Stimulated activated naive CD8-positive, alpha-beta T cell treated with anti-CD3 and anti-CD28 coated beads, Interleukin-15, amount 100 ng/mL, for 72 hours (primary cell): ENCODE measurements at regions not wholly inside any gene's neighbourhood (a gene's known extent, or its start where the extent isn't known, plus 50 kb on each side); places are given as distances from the start of the nearest gene placed in this dataset.

Source experiments
- ATAC-seq: fragments of 150-1000 bp; cut with Tn5 transposase; 2 replicates; pipeline ENCODE4 v1.10.0; 2021; ENCODE audit warnings: mild to moderate bottlenecking, moderate library complexity
- DNase-seq, 2 donors: peaks; one replicate each; pipeline ENCODE4 v3.0.0; 2021 to 2022
- H3K27ac Mint-ChIP-seq, 2 donors: one replicate each; pipeline ENCODE4 v1.8.0; 2022; ENCODE audit warnings: mild to moderate bottlenecking in 2 of 2, mixed read lengths in 2 of 2, moderate library complexity in 2 of 2
- H3K27me3 Mint-ChIP-seq: one replicate; pipeline ENCODE4 v1.8.0; 2022; ENCODE audit warnings: mixed read lengths
- H3K4me1 Mint-ChIP-seq: one replicate; pipeline ENCODE4 v1.8.0; 2022; ENCODE audit warnings: mild to moderate bottlenecking, mixed read lengths
- H3K4me3 Mint-ChIP-seq, 2 donors: one replicate each; pipeline ENCODE4 v1.8.0; 2022; ENCODE audit warnings: mild to moderate bottlenecking in 2 of 2, mixed read lengths in 2 of 2, moderate library complexity in 1 of 2
- H3K9me3 Mint-ChIP-seq, 2 donors: one replicate each; pipeline ENCODE4 v1.8.0; 2022; ENCODE audit warnings: mixed read lengths in 2 of 2

DNA sequence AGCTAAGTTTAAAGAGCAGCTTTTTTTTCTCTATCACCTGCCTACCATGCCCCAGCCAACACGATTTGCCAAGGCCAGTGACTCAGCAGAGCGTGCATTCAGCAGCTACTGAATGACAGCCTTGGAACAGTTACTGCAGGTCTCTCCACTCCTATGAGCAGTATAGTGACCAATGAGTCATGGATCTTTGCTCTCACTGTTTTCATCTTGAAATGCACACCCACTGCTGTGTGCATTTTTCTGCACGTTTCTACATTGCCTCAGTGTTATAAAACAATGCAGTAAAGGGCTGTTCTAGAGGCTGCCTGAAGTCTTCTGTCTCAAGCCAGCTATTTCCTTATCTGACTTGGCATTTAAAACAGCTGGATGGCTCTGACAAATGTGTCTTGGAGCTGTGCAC is 66.0 kb upstream of the C4orf54 start:
- no peak overlapping the region for H3K27ac Mint-ChIP-seq
- DNase-seq (no peak), ATAC-seq (peak; percentile 37)
- peaks cover 18% of the 10 kb centered on the region for H3K27me3 Mint-ChIP-seq
- no peak overlapping the region for H3K4me3 Mint-ChIP-seq
- H3K9me3 Mint-ChIP-seq = no peaks in the 10 kb centered on the region
- H3K4me1 Mint-ChIP-seq = no peaks in the 10 kb centered on the region

DNA sequence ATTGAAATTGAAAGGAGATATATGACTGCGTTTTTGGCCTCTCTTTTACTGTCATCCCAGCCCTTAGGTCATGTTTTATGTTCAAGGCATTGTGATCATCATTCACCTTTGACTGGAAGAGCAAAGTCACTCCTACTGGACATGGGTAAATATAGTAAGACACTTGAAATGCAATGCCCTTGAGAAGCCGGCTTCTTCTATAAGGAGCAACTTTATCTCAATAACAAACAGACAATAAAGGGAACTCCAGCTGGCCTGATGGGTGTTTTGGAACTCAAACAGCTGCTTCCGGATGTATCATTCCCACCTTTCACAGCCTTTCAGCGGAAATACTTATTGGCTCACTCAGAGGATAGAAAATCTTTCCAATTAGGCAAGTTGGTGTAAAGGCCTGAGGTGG is 65.1 kb upstream of the C4orf54 start:
- Mint-ChIP-seq H3K4me1 (no peaks in the 10 kb centered on the region), H3K27me3 (peaks cover 18% of the 10 kb centered on the region), H3K27ac (no peak overlapping the region), H3K4me3 (no peak overlapping the region), H3K9me3 (no peaks in the 10 kb centered on the region)
- no peak for DNase-seq
- no peak for ATAC-seq

DNA sequence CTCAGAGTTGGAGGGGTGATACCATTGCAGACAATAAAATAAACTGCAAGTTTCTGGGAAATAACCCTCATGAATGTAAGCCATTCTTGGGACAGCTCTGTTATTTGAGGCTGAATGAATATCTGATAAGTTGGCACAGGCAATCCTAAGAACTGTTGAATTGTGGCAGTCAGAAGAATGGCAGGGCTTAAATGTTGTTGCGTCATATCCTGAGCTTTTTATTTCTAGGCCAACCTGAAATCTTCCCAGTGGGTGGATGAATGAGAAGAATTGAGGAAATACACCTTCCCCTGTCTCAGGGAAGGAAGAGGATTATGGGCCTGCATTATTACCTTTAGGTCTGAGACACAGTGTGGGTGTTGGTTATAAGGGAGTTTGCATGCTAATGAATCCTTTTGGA is 64.4 kb upstream of the C4orf54 start:
- H3K4me3 Mint-ChIP-seq = no peak overlapping the region
- ATAC-seq = no peak

DNA sequence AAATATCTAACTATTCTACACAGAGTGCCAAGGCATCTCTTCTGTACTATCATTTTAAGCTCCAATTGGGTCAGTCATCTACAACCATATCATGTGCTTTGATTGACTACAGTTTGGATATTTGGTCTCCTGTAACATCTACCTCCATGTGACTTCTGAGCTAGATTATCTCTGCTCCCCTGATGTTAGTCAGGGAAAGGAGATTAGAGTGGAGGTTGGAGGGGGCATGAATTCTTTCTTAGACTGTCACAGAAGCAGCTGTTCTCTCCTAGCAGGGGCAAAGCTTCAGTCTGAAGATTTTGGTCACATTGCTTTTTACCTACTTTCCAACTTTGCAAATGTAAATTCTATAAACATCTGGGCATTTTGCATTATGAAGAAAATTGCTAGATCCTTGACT is 62.6 kb upstream of the C4orf54 start:
- no peaks in the 10 kb centered on the region for H3K4me1 Mint-ChIP-seq
- peaks cover 18% of the 10 kb centered on the region for H3K27me3 Mint-ChIP-seq
- H3K9me3 Mint-ChIP-seq = no peaks in the 10 kb centered on the region
- no peak overlapping the region for H3K27ac Mint-ChIP-seq
- ATAC-seq = no peak
- DNase-seq = no peak
- no peak overlapping the region for H3K4me3 Mint-ChIP-seq

More for the DNA sequence above, 64.4 kb upstream of the C4orf54 start:
- no peaks in the 10 kb centered on the region for H3K9me3 Mint-ChIP-seq
- H3K4me1 Mint-ChIP-seq = no peaks in the 10 kb centered on the region
- H3K27ac Mint-ChIP-seq = no peak overlapping the region
- peaks cover 18% of the 10 kb centered on the region for H3K27me3 Mint-ChIP-seq
- no peak for DNase-seq

DNA sequence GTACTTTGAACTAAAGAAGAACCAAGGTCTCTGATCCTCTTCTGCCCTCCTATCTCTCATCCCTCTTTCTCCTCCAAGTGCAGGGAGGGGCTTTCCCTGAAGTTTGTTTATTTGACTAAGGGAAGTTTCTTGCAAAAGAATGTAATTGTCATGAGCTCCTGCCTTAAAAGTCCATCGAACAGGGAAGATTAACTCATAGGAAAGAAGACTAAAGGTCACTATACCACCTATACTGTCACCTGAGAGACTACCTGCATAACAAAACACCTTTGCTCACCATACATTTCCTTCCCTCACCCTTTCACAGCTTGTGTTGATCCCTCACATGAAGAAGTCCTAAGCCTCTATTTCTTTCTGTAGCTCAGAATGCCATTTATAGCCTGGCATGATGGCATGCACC is 59.4 kb upstream of the C4orf54 start:
- H3K27me3 Mint-ChIP-seq = peaks cover 18% of the 10 kb centered on the region
- no peak overlapping the region for H3K4me3 Mint-ChIP-seq
- no peaks in the 10 kb centered on the region for H3K9me3 Mint-ChIP-seq
- DNase-seq (no peak), ATAC-seq (no peak)
- peak overlapping the region in 1 of 2 donors; percentile 71 for H3K27ac Mint-ChIP-seq
- no peaks in the 10 kb centered on the region for H3K4me1 Mint-ChIP-seq

DNA sequence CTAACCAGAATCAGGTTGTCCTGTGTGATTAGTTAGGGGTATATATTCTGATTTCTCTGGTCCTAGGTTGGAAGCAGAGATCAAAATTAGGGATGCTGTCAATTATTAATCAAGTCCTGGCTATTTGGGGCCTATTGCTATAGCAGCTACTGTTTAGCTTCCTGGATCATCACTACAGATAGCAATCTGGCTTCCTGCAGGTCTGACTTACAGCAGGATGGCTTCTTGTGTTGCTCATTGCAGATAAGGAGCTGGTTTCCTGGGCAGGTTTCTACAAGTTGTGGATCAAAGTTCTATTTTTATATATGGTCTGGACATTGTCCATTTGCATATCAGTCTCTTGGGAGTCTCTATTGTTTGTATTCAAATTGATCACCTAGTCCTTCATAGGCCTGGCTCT is 57.7 kb upstream of the C4orf54 start:
- ATAC-seq (no peak), DNase-seq (no peak)
- Mint-ChIP-seq H3K4me3 (no peak overlapping the region), H3K9me3 (no peaks in the 10 kb centered on the region), H3K27ac (no peak overlapping the region), H3K4me1 (peaks cover 5% of the 10 kb centered on the region), H3K27me3 (peaks cover 18% of the 10 kb centered on the region)

DNA sequence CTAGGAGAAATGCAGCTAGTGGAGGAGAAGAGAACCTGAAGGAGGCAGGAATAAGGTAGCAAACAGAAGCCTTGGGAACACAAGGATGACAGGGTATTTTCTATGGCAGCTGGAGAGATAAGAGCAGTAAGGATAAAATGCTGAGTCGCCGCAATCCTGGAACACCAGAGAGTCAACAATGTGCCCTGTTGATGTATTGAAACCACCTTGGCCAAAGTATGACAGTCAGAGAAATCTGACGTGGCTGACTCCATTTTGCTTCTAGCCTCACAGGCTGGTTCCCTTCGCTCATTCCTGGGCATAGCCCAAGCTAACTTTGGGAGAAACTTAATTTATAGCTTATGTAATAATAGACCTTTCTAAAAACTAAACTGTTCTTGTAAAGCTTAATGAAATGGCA is 56.6 kb upstream of the C4orf54 start:
- Mint-ChIP-seq H3K27me3 (peaks cover 8% of the 10 kb centered on the region), H3K27ac (no peak overlapping the region), H3K4me1 (peaks cover 5% of the 10 kb centered on the region), H3K4me3 (no peak overlapping the region), H3K9me3 (no peaks in the 10 kb centered on the region)
- no peak for DNase-seq
- ATAC-seq = no peak

DNA sequence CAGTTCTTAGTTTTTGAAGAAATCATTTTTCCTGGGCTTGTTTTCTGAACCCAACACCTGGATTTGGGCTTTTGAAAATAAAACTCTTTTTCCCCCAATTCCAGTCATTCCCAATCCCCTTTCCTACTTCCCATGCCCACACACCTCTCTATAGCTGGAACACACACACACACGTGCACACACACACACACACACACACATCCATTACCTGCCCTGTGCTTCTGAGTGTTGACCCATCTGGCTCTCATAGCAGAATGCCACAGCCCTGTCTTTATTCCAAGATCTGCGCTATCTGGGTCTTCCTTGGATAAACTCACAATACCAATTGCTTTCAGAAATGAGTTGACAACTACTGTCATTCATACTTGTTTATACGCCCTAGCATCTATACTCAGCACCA is 54.9 kb upstream of the C4orf54 start:
- DNase-seq (no peak), ATAC-seq (no peak)
- no peak overlapping the region for H3K4me3 Mint-ChIP-seq
- no peaks in the 10 kb centered on the region for H3K9me3 Mint-ChIP-seq
- H3K4me1 Mint-ChIP-seq = peaks cover 5% of the 10 kb centered on the region
- no peak overlapping the region for H3K27ac Mint-ChIP-seq
- H3K27me3 Mint-ChIP-seq = peaks cover 8% of the 10 kb centered on the region

DNA sequence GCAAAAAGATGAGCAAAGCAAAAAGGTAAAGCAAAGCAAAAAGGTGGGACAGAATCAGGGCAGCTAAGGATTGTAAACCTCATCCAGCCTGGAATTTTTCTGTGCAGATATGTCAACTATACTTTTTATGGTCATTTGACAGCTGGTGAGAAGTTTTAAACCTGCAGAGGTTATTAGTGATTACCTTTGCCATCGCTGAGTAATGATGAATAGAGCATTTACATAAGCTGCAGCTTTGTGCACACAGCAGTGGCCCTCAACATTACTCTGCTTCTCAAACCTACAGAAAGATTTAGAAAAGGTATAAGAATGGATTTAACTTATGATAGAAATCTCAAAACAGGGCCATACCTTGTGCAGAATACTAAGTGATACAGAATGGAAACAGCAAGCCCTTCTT is 54.5 kb upstream of the C4orf54 start:
- H3K9me3 Mint-ChIP-seq = no peaks in the 10 kb centered on the region
- ATAC-seq (no peak), DNase-seq (no peak)
- peaks cover 8% of the 10 kb centered on the region for H3K27me3 Mint-ChIP-seq
- no peak overlapping the region for H3K4me3 Mint-ChIP-seq
- H3K4me1 Mint-ChIP-seq = peaks cover 5% of the 10 kb centered on the region
- no peak overlapping the region for H3K27ac Mint-ChIP-seq

DNA sequence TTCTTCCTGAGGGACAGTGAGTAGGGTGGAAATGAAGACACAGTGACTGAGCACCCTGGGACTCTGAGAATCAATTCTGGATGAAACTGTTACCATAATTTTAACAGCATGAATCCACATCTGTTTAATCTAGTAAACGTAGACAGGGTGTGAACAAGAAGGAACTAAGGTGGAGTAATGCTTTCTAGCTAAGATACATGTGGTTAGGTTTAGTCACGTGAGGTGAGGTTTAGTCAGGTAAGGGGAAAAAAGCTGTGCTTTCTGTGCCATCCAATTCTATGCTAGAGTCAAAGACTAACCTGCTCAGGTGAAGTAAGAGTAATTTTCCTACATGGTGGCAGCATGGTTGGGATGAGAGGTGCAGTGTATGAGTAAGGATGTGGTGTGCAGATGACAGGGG is 54.0 kb upstream of the C4orf54 start:
- Mint-ChIP-seq H3K4me1 (peaks cover 5% of the 10 kb centered on the region), H3K27me3 (peaks cover 8% of the 10 kb centered on the region), H3K27ac (no peak overlapping the region), H3K9me3 (no peaks in the 10 kb centered on the region), H3K4me3 (no peak overlapping the region)
- ATAC-seq = no peak
- no peak for DNase-seq

DNA sequence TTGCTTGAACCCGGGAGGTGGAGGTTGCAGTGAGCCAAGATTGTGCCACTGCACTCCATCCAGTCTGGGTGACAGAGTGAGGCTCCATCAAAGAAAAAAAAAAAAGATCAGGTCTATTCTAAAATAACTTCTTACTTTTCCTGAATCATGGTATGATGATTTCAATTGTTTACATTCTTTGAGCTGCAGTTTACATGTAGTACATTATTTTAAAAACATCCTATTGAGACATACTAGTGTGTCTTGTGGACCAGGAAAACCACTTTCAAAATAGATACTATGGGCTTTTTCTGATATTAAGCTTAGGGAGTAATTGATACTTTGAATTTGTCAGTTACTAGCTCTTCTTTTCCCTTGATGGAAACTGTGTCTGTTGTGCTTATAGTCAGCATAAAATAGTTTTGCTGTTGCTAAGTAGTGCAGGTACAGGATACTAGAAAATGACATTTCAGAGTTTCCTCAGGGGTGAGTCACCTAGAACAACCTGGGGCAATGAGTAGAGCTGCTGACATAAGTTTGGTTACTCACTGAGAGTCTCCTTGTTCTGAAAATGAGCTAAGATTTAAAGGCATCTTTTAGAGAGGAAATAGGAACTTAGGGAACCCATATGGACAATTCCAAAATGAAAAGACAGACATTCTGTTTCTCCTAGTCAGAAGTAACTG is 53.2 kb upstream of the C4orf54 start:
- peaks cover 8% of the 10 kb centered on the region for H3K27me3 Mint-ChIP-seq
- no peaks in the 10 kb centered on the region for H3K9me3 Mint-ChIP-seq
- H3K4me1 Mint-ChIP-seq = peaks cover 5% of the 10 kb centered on the region
- peak overlapping the region in 1 of 2 donors; percentile 72 for H3K27ac Mint-ChIP-seq
- no peak overlapping the region for H3K4me3 Mint-ChIP-seq
- peak; percentile 72 for ATAC-seq
- no peak for DNase-seq

DNA sequence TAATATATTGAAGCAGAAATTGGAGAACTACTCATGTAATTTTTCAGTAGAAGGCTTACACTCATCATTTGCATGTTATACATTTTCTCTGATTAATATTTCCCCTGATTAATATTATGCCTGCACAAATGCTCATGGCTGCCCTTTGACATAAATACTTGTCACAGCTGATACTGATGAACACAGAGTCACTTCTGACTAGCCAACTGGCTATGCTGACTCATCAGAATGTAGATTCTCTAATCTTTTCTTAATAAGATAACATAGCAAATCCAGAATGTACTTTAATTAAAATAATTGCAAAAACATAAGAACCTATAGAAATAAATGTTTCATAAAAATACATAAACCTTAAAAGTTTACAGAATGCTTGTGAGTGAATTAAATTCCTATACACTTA is 52.4 kb upstream of the C4orf54 start:
- Mint-ChIP-seq H3K4me3 (no peak overlapping the region), H3K9me3 (no peaks in the 10 kb centered on the region), H3K27me3 (peaks cover 8% of the 10 kb centered on the region), H3K27ac (no peak overlapping the region), H3K4me1 (peaks cover 5% of the 10 kb centered on the region)
- no peak for DNase-seq
- no peak for ATAC-seq

DNA sequence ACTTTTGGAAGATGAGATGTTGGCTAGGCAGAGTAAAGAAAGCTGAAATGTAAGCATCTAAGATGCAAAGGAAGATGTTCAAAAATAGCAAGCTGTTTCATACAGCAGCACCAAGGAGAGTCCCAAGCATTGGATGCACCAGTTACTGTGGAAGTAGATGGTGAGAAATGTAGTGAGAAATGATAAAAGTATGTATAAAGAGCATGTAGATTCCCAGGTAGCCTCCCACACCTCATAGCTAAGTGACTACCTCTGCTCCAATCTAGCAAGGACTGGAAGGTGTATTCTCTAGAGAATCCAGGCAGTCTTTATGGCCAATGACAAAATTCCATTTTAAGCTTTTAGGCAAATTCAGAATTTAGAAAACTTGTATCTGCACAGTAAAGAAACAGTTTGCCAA is 50.9 kb upstream of the C4orf54 start:
- H3K27ac Mint-ChIP-seq = no peak overlapping the region

More for the DNA sequence above, 50.9 kb upstream of the C4orf54 start:
- Mint-ChIP-seq H3K27me3 (peaks cover 8% of the 10 kb centered on the region), H3K4me1 (peaks cover 5% of the 10 kb centered on the region), H3K9me3 (no peaks in the 10 kb centered on the region), H3K4me3 (no peak overlapping the region)
- no peak for ATAC-seq
- no peak for DNase-seq
